ENCODE measurements at regions not wholly inside any gene's neighbourhood (a gene's known extent, or its start where the extent isn't known, plus 50 kb on each side); places are given as distances from the start of the nearest gene placed in this dataset.

DNA sequence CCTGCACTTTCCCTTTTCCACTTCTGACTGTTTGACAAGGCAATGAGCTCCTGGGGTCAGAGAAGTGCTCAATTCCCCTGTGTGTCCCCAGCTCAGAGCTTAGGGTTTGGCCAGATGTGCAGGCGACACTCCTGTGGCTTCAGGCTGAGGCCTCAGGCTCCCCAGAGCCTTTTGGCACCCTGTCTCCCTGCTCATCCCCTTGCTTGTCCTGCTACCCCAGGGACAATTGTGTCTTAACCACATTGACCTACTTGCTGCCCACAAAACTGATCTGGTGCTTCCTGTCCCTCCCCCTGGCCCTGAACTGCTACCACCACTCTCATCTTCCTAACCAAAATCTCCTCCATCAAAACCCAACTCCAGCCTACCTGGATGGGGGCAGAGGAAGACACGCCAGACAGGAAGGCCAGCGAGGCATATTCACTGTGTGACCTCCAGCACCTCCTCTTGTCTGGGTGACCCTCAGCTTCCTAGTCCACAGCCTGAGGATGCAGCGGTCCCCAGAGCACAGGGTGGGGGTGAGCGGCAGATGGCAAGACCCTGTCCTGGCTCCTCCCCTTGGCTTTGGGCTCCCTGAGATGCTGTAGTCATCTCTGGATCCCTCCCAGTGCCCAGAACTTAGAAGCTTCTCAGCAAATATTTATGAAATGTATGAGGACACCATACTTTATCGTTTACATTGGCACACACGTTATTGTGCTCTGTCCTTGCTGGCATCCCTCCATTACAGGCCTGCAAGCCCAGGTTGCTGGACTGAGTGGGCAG, 98.9 kb upstream of the SLC6A6 start:
- Histone ChIP-seq H3K4me2 (no peak overlapping the region), H3F3A (ENCODE audit: insufficient read depth, low read depth) (no peaks in the 10 kb centered on the region), H3K9me3 (ENCODE audit: insufficient read depth, low read depth) (no peaks in the 10 kb centered on the region), H3K9me2 (ENCODE audit: insufficient read depth) (no peaks in the 10 kb centered on the region), H3K27me3 (ENCODE audit: insufficient read depth, low read depth) (no peaks in the 10 kb centered on the region), H4K20me1 (ENCODE audit: insufficient read depth) (no peaks in the 10 kb centered on the region), H2AFZ (no peak overlapping the region), H3K36me3 (ENCODE audit: low read depth) (no peaks in the 10 kb centered on the region), H3K4me1 (replicated peaks; ENCODE audit: insufficient read depth) (no peaks in the 10 kb centered on the region), H3K79me2 (ENCODE audit: low read depth) (no peaks in the 10 kb centered on the region), H3K4me3 (no peak overlapping the region), H3K27ac (no peak overlapping the region)
- intact Hi-C loops (cut with micrococcal nuclease; ENCODE audit: unreplicated experiment) = no loop called here
- no TSS peak for BruUV-seq (replicated peaks)
- CTCF ChIA-PET = no interaction called here
- no peak for TF ChIP-seq EZH2 (IDR thresholded peaks at IDR 0.05; ENCODE audit: low read depth)
- TF ChIP-seq, protein P1, sequence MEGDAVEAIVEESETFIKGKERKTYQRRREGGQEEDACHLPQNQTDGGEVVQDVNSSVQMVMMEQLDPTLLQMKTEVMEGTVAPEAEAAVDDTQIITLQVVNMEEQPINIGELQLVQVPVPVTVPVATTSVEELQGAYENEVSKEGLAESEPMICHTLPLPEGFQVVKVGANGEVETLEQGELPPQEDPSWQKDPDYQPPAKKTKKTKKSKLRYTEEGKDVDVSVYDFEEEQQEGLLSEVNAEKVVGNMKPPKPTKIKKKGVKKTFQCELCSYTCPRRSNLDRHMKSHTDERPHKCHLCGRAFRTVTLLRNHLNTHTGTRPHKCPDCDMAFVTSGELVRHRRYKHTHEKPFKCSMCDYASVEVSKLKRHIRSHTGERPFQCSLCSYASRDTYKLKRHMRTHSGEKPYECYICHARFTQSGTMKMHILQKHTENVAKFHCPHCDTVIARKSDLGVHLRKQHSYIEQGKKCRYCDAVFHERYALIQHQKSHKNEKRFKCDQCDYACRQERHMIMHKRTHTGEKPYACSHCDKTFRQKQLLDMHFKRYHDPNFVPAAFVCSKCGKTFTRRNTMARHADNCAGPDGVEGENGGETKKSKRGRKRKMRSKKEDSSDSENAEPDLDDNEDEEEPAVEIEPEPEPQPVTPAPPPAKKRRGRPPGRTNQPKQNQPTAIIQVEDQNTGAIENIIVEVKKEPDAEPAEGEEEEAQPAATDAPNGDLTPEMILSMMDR (conservative IDR thresholded peaks at IDR 0.05) = no peak
- no peak for DNase-seq
- POLR2A ChIA-PET (ENCODE audit: unreplicated experiment) = no interaction called here

DNA sequence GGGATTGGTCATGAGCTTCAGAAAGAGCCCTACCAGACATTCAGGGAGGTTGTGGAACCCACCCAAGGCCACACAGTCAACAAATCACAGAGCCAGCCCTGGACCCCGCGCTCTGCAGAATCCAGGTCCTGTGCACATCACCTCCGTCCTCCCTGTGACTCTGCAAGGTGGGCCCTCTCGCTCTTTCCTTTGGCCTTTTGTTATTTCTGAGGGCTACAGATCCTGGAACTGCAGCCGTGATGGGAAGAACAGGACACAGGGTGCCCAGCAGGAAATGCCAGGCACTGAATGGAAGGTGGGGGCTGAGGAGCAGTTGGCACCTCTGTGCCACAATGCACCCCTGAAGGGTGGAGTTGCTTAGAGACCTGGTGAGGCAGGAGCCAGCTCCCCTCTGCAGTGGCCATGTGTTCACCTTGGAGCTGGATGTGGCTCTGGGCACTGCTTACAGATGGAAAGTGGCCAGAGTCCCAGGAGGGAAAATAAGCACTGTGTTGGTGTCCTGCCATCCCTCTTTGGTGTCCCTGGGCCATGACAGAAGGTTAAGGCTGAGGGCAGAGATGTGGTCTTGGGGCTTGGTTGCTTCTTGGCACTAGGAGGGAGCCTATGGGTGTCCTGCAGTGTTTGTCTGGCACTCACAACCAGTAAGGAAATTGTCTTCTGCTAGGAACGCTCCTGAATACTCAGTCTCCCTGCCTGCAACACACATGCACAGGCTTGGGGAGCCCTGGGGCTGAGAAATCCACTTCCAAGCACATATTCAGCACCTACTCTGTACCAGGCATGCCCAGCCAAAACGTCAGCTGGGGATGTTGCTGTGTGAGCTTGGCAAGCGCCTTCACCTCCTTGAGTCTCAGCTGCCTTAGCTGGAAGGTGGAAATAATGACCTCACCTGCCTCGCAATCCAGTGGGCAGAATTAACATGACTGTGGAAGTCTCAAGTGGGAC, 98.0 kb upstream of the SLC6A6 start:
- DNase-seq = no peak
- H3K4me1 ChIP-seq (replicated peaks; ENCODE audit: insufficient read depth) = no peaks in the 10 kb centered on the region
- no peak overlapping the region for H3K4me3 ChIP-seq
- ChIA-PET POLR2A (ENCODE audit: unreplicated experiment) (no interaction called here), CTCF (no interaction called here)
- no TSS peak for BruUV-seq (replicated peaks)
- no peaks in the 10 kb centered on the region for H3F3A ChIP-seq (ENCODE audit: insufficient read depth, low read depth)
- H3K9me2 ChIP-seq (ENCODE audit: insufficient read depth) = no peaks in the 10 kb centered on the region
- no peaks in the 10 kb centered on the region for H4K20me1 ChIP-seq (ENCODE audit: insufficient read depth)
- no peaks in the 10 kb centered on the region for H3K27me3 ChIP-seq (ENCODE audit: insufficient read depth, low read depth)
- H3K27ac ChIP-seq = no peak overlapping the region
- H2AFZ ChIP-seq = no peak overlapping the region
- no peak for TF ChIP-seq EZH2 (IDR thresholded peaks at IDR 0.05; ENCODE audit: low read depth)
- TF ChIP-seq, protein P1 (conservative IDR thresholded peaks at IDR 0.05) = no peak
- H3K36me3 ChIP-seq (ENCODE audit: low read depth) = no peaks in the 10 kb centered on the region
- no peaks in the 10 kb centered on the region for H3K9me3 ChIP-seq (ENCODE audit: insufficient read depth, low read depth)
- H3K79me2 ChIP-seq (ENCODE audit: low read depth) = no peaks in the 10 kb centered on the region
- no peak overlapping the region for H3K4me2 ChIP-seq
- intact Hi-C loops (cut with micrococcal nuclease; ENCODE audit: unreplicated experiment) = no loop called here

DNA sequence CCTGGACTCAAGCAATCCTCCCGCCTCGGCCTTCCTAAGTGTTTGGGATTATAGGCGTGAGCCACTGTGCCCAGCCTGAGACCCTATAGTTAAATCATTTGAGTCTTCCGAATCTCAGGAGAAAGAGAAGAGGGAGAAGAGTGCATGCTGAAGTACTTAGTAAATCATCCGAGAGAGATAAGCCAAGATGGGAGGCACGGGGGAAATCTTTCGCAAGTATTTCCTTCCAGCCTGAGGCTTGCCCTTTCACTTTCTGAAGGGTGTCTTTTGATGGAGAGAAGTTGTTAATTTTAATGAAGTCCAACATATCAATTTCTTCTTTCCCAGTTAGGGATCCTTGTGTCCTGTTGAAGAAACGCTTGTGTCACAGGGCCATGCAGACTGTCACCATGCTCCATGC, 97.1 kb upstream of the SLC6A6 start:
- Histone ChIP-seq H3F3A (ENCODE audit: insufficient read depth, low read depth) (no peaks in the 10 kb centered on the region), H3K27me3 (ENCODE audit: insufficient read depth, low read depth) (no peaks in the 10 kb centered on the region), H3K4me1 (replicated peaks; ENCODE audit: insufficient read depth) (no peaks in the 10 kb centered on the region), H4K20me1 (ENCODE audit: insufficient read depth) (no peaks in the 10 kb centered on the region), H3K4me2 (no peak overlapping the region), H3K27ac (no peak overlapping the region), H3K9me2 (ENCODE audit: insufficient read depth) (no peaks in the 10 kb centered on the region), H3K79me2 (ENCODE audit: low read depth) (no peaks in the 10 kb centered on the region), H3K36me3 (ENCODE audit: low read depth) (no peaks in the 10 kb centered on the region), H3K9me3 (ENCODE audit: insufficient read depth, low read depth) (no peaks in the 10 kb centered on the region), H2AFZ (no peak overlapping the region), H3K4me3 (no peak overlapping the region)
- intact Hi-C loops (cut with micrococcal nuclease; ENCODE audit: unreplicated experiment) = no loop called here
- CTCF ChIA-PET = no interaction called here
- POLR2A ChIA-PET (ENCODE audit: unreplicated experiment) = no interaction called here
- TF ChIP-seq EZH2 (IDR thresholded peaks at IDR 0.05; ENCODE audit: low read depth) = no peak
- TF ChIP-seq, protein P1 (conservative IDR thresholded peaks at IDR 0.05) = no peak
- no TSS peak for BruUV-seq (replicated peaks)
- no peak for DNase-seq
